ENCODE measurements at regions not wholly inside any gene's neighbourhood (a gene's known extent, or its start where the extent isn't known, plus 50 kb on each side); places are given as distances from the start of the nearest gene placed in this dataset.

DNA sequence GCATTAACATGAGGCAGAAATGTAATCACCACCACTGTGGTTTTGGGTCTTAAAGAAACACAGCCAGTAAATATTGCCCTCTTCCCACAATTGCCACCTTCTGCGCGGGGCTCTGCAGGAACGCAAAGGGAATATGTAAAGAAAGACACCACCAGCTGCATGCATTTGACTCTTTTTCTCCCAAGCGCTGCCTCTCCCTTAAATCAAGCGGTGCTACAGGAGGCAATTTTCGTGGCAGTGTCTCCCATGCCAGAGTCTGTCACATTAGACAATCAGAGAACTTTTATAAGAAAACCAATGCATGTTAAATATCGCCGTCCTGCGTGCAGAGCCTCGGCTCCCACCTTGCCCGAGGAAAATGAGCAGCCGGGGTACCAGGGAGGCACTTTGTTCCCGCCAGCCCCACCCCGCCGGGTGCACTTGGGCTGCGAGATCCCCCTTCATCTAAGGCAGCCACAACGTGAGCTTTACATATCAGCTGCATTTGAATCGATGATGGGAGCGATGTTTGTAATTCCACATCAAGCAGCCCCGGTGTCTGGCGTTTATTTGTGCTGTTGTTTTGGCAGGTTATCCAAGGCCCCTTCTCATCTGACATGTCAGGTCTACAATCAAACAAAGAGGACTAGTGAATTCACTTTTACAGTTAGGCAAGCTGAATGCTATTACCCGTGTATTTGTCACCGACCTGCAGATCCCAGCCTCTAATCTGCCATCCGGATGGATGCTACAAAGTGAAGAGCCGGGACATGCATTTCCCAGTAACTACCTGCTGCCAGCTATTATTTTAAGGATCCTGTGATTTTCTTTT is 72.3 kb upstream of the MGMT start:
- H3K9me3 ChIP-seq (ENCODE audit: insufficient read depth, low read length) = no peaks in the 10 kb centered on the region
- no peak for TF ChIP-seq EZH2phosphoT487 (IDR thresholded peaks at IDR 0.05; ENCODE audit: low read depth)
- TF ChIP-seq, protein P1, sequence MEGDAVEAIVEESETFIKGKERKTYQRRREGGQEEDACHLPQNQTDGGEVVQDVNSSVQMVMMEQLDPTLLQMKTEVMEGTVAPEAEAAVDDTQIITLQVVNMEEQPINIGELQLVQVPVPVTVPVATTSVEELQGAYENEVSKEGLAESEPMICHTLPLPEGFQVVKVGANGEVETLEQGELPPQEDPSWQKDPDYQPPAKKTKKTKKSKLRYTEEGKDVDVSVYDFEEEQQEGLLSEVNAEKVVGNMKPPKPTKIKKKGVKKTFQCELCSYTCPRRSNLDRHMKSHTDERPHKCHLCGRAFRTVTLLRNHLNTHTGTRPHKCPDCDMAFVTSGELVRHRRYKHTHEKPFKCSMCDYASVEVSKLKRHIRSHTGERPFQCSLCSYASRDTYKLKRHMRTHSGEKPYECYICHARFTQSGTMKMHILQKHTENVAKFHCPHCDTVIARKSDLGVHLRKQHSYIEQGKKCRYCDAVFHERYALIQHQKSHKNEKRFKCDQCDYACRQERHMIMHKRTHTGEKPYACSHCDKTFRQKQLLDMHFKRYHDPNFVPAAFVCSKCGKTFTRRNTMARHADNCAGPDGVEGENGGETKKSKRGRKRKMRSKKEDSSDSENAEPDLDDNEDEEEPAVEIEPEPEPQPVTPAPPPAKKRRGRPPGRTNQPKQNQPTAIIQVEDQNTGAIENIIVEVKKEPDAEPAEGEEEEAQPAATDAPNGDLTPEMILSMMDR (IDR thresholded peaks at IDR 0.05; ENCODE audit: low read depth, low read length) = no peak
- no peaks in the 10 kb centered on the region for H3K36me3 ChIP-seq (replicated peaks; ENCODE audit: low read depth, low read length)
- no peak overlapping the region for H2AFZ ChIP-seq (ENCODE audit: low read depth, low read length)
- H3K4me1 ChIP-seq (ENCODE audit: low read length) = no peaks in the 10 kb centered on the region
- no peak overlapping the region for H3K9ac ChIP-seq (ENCODE audit: low read length)
- no peak overlapping the region for H3K4me2 ChIP-seq (ENCODE audit: low read length)
- no peaks in the 10 kb centered on the region for H4K20me1 ChIP-seq (ENCODE audit: insufficient read depth, low read length)
- H3K27ac ChIP-seq (ENCODE audit: low read length) = no peak overlapping the region
- no peaks in the 10 kb centered on the region for H3K79me2 ChIP-seq (ENCODE audit: low read length)
- no peak overlapping the region for H3K4me3 ChIP-seq (ENCODE audit: low read length)
- no peaks in the 10 kb centered on the region for H3K27me3 ChIP-seq (ENCODE audit: low read depth, low read length)

DNA sequence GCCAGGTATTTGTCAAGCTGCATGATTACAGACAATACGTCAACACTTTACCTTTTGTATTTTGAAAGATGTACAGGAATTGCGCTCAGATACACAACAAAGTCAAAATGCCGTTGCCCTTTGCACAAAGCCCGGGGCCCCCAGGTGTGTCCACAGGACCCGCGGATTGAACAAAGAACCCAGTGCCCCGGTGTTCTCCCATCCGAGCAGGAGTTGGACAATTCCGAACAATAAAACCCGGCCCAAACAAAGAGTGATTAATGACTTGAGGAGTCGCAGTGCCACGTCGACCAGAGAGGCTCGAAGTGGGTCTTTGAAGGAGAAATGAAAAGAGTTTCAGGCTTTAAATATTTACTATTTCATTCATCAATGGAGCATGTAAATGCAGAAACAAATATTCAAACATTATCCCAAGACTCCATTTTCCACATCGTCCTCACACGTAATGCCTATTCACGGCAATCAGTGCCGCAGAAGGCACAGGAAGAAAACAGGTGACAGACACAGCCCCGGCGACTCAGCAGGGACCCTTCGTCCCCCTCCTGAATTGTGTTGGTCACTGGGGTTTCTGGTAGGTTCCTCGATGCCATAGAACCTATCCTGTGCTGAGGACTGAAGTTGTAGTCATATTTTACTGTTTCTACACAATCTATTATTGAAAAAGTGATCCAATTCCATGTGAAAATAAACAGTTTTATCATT is 70.9 kb upstream of the MGMT start:
- Histone ChIP-seq H3K79me2 (ENCODE audit: low read length) (no peaks in the 10 kb centered on the region), H4K20me1 (ENCODE audit: insufficient read depth, low read length) (no peaks in the 10 kb centered on the region), H3K27ac (ENCODE audit: low read length) (no peak overlapping the region), H3K9me3 (ENCODE audit: insufficient read depth, low read length) (no peaks in the 10 kb centered on the region), H3K27me3 (ENCODE audit: low read depth, low read length) (no peaks in the 10 kb centered on the region), H3K4me2 (ENCODE audit: low read length) (no peak overlapping the region), H3K4me1 (ENCODE audit: low read length) (no peaks in the 10 kb centered on the region), H3K36me3 (replicated peaks; ENCODE audit: low read depth, low read length) (no peaks in the 10 kb centered on the region), H2AFZ (ENCODE audit: low read depth, low read length) (no peak overlapping the region), H3K9ac (ENCODE audit: low read length) (no peak overlapping the region), H3K4me3 (ENCODE audit: low read length) (no peak overlapping the region)
- TF ChIP-seq EZH2phosphoT487 (IDR thresholded peaks at IDR 0.05; ENCODE audit: low read depth) = no peak
- TF ChIP-seq, protein P1 (IDR thresholded peaks at IDR 0.05; ENCODE audit: low read depth, low read length) = no peak

DNA sequence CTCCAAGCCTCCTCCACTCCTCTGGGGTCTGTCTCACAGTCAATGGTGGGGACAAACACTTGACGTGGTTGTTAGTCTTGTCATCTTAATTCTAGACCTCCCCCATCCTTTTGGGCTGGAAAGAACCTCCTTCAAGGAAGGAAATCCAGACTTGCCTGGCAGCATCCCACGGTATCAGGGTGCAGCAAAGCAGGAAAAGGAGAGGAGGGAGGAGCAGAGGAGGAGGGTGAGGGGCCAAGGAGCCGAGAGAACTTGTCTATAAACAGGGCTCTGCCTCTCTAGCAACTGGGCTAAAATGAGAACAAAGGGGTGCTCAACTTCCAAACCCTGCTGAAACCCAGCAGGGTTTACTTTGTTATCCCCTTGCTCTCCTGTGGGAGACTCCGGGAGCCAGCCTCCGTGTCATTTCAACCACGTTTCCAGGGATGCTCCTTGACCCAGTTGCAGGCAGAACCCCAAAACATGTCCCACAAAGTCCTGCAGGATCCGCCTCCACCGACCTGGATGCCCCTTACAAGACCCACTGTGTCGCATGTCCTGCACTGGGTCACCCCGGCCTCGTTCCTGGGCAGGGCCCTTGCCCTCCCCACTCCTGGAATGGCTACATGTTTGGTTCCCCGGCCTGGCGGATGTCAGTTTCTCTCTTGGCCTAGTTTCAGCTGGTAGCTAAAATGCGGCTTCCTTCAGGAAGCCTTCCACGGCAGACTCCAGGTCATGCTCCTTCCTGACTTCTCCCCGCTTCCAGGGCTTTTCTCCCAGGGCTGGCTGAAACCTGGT is 69.7 kb upstream of the MGMT start:
- Histone ChIP-seq H3K79me2 (ENCODE audit: low read length) (no peaks in the 10 kb centered on the region), H4K20me1 (ENCODE audit: insufficient read depth, low read length) (no peaks in the 10 kb centered on the region), H3K4me1 (ENCODE audit: low read length) (no peaks in the 10 kb centered on the region), H3K27me3 (ENCODE audit: low read depth, low read length) (no peaks in the 10 kb centered on the region), H3K36me3 (replicated peaks; ENCODE audit: low read depth, low read length) (no peaks in the 10 kb centered on the region), H3K9ac (ENCODE audit: low read length) (no peak overlapping the region), H2AFZ (ENCODE audit: low read depth, low read length) (no peak overlapping the region), H3K4me3 (ENCODE audit: low read length) (no peak overlapping the region), H3K4me2 (ENCODE audit: low read length) (no peak overlapping the region), H3K9me3 (ENCODE audit: insufficient read depth, low read length) (no peaks in the 10 kb centered on the region), H3K27ac (ENCODE audit: low read length) (no peak overlapping the region)
- TF ChIP-seq EZH2phosphoT487 (IDR thresholded peaks at IDR 0.05; ENCODE audit: low read depth) = no peak
- TF ChIP-seq, protein P1 (IDR thresholded peaks at IDR 0.05; ENCODE audit: low read depth, low read length) = no peak

DNA sequence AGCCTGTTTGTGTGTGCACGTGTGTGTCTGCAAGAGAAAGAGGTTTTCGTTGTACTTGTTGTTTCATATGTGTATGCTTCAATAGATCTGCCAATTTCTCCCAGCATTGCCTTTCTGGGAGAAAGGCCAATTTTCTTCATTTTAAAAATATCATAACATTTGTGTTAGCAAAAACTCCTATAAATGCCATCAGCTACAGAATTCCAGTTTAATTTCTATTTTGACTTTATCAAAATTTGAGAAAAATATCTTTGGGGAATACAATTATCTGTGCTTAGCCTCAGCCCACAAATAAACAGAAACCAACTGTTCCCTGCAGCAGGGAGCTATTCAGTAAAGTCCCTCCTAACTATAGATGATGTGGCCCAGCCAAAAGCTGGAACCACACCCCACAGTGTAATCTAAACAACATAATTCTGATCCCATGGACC is 68.3 kb upstream of the MGMT start:
- TF ChIP-seq EZH2phosphoT487 (IDR thresholded peaks at IDR 0.05; ENCODE audit: low read depth) = no peak
- TF ChIP-seq, protein P1 (IDR thresholded peaks at IDR 0.05; ENCODE audit: low read depth, low read length) = no peak
- Histone ChIP-seq H3K27ac (ENCODE audit: low read length) (no peak overlapping the region), H3K79me2 (ENCODE audit: low read length) (no peaks in the 10 kb centered on the region), H3K4me2 (ENCODE audit: low read length) (no peak overlapping the region), H2AFZ (ENCODE audit: low read depth, low read length) (no peak overlapping the region), H3K9ac (ENCODE audit: low read length) (no peak overlapping the region), H3K4me3 (ENCODE audit: low read length) (no peak overlapping the region), H3K36me3 (replicated peaks; ENCODE audit: low read depth, low read length) (no peaks in the 10 kb centered on the region), H3K27me3 (ENCODE audit: low read depth, low read length) (no peaks in the 10 kb centered on the region), H3K9me3 (ENCODE audit: insufficient read depth, low read length) (no peaks in the 10 kb centered on the region), H4K20me1 (ENCODE audit: insufficient read depth, low read length) (no peaks in the 10 kb centered on the region), H3K4me1 (ENCODE audit: low read length) (no peaks in the 10 kb centered on the region)

Measured in OCI-LY3 (cell line).